HAP-1 (cell line): ENCODE measurements at regions not wholly inside any gene's neighbourhood (a gene's known extent, or its start where the extent isn't known, plus 50 kb on each side); places are given as distances from the start of the nearest gene placed in this dataset.
"Not testable (repeated sequence)": the region's sequence is repeated elsewhere in the genome, so short reads cannot be mapped to it uniquely, and the experiment has no call there.

Experiments
- DNase-seq, 2 experiments: peaks; one replicate each; pipeline ENCODE4 v3.0.0-alpha.2; 2016 to 2020; ENCODE audit warnings: low spot score in 2 of 2
- H3K27me3 ChIP-seq: fragments of 250-450 bp; sonication (Bioruptor Pico); 2 replicates; pipeline ENCODE4 v1.5.1; 2020; ENCODE audit warnings: low read depth, mild to moderate bottlenecking, moderate library complexity
- H3K36me3 ChIP-seq: fragments of 250-450 bp; sonication (Bioruptor Pico); replicated peaks from 2 replicates; pipeline ENCODE4 v1.5.1; 2020; ENCODE audit warnings: mild to moderate bottlenecking
- H3K4me1 ChIP-seq: fragments of 250-450 bp; sonication (Bioruptor Pico); 2 replicates; pipeline ENCODE4 v1.5.1; 2020; ENCODE audit warnings: mild to moderate bottlenecking
- H3K4me3 ChIP-seq: fragments of 250-450 bp; sonication (Bioruptor Pico); 2 replicates; pipeline ENCODE4 v1.5.1; 2020; ENCODE audit warnings: mild to moderate bottlenecking, moderate library complexity
- H3K9me3 ChIP-seq: fragments of 250-450 bp; sonication (Bioruptor Pico); 2 replicates; pipeline ENCODE4 v1.5.1; 2020; ENCODE audit warnings: mild to moderate bottlenecking, moderate library complexity
- in situ Hi-C: fragments of 300-500 bp; cut with MboI; formaldehyde crosslinking; loops from 3 replicates; pipeline ENCODE4 v1.14.3; 2020; ENCODE audit warnings: low sequenced_read_pairs, inconsistent platforms, mixed read lengths

DNA sequence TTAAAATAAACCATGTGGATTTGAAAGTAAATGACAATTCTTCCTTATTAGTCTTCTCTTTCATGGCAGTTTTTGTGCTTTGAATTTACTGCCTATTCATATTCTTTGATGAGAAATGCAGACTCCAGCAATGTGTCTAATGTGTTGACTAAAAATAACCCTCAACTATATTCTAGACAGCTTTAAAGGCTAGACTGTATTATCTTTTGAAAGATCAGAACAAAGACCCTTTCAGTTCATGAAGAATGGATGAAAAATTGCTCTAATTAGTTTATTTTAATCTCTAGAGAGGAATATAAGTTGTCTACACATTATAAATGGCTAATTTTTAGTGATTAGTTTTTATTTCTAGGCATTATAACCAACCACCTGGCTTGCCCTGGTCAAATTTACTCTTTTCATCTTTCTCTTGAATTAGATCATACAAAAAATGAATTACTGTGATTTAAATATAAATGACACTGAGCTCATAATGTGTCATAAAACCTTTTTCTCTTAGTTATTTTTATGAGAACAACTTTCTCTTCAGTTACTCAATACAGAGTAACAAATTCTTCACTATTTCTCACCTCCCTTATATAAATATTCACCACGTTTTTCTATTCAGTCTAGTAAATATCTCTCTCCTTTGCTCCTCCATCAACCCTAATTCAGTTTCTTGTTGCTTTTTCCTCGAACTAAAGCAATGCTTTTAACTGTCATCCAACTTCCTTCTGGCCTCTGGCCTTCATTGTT is 428.5 kb upstream of the TMPRSS15 start:
- H3K4me1 ChIP-seq, result peaks cover 26% of the 10 kb centered on the region
- H3K4me3 ChIP-seq, result no peak overlapping the region
- DNase-seq, result peak in 1 of 2 experiments; percentile 93
- no peaks in the 10 kb centered on the region for H3K36me3 ChIP-seq
- in situ Hi-C loops, result no loop called here
- no peaks in the 10 kb centered on the region; the same call in 1 of the 2 replicates for H3K9me3 ChIP-seq
- no peaks in the 10 kb centered on the region for H3K27me3 ChIP-seq

DNA sequence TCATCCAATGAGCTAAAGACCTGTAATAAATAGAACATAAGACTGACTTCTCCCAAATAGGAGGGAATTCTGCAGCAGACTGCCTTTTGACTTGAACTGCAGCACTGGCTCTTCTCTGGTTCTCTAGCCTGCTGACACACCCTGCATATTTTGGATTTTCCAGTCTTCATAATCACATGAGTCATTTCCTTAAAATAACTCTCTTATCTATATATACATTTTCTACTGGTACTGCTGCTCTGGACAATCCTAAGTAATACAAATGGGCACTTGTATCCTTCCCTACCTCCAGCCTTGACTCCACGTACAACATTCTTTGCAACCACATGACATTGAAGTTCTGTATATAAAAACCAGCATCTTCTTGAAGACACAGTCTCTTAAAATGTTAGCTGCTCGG is 429.4 kb upstream of the TMPRSS15 start:
- H3K9me3 ChIP-seq, result no peaks in the 10 kb centered on the region; the same call in 1 of the 2 replicates
- DNase-seq, result peak; percentile 25 to 47
- no peaks in the 10 kb centered on the region for H3K27me3 ChIP-seq
- no peaks in the 10 kb centered on the region for H3K36me3 ChIP-seq
- in situ Hi-C loops, result no loop called here
- H3K4me3 ChIP-seq, result no peak overlapping the region
- peaks cover 26% of the 10 kb centered on the region for H3K4me1 ChIP-seq

DNA sequence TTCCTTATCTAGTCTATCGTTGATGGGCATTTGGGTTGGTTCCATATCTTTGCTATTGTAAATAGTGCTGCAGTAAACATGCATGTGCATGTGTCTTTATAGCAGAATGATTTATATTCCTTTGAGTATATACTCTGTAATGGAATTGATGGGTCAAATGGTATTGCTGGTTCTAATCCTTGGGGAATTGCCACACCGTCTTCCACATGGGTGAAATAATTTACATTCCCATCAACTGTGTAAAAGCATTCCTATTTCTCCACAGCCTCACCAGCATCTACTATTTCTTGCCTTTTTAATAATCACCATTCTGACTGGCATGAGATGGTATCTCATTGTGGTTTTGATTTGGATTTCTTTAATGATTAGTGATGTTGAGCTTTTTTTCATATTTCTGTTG is 430.5 kb upstream of the TMPRSS15 start:
- DNase-seq, H3K36me3 ChIP-seq, H3K4me3 ChIP-seq, H3K9me3 ChIP-seq, in situ Hi-C loops, H3K27me3 ChIP-seq: not testable (repeated sequence)
- peaks cover 26% of the 10 kb centered on the region for H3K4me1 ChIP-seq

DNA sequence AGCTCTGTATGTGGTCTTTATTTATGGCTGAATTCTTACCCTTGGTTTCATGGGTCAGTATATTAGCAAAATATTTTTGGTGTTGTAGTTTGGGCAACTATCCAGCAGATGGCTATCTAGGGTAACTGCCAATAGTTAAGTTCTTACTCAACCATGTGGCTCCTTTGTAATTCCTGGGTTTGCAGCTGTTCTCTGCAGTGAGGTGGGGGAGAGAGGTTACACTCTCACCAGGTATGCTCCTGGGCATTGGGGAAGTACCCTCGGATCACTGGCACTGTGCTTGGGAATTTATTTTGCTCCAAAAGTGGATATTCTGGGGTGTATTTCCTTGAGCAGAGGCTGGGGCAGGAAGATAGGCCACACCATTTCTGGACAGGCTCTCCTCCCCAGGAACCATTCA is 436.7 kb upstream of the TMPRSS15 start:
- Histone ChIP-seq H3K9me3 (peaks cover 9% of the 10 kb centered on the region; the same call in 1 of the 2 replicates), H3K36me3 (no peaks in the 10 kb centered on the region), H3K4me1 (no peaks in the 10 kb centered on the region), H3K4me3 (no peak overlapping the region), H3K27me3 (no peaks in the 10 kb centered on the region)
- peak; percentile 32 to 33 for DNase-seq
- in situ Hi-C loops, result no loop called here

DNA sequence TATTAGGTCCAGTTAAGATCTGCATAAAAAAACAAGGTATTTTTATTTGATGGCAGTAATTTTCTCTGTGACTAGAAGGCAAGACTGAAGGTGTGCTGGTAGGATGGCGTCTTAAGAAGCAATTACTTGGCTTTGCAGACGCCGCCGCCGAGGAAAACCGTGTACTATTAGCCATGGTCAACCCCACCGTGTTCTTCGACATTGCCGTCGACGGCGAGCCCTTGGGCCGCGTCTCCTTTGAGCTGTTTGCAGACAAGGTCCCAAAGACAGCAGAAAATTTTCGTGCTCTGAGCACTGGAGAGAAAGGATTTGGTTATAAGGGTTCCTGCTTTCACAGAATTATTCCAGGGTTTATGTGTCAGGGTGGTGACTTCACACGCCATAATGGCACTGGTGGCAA is 454.0 kb upstream of the TMPRSS15 start:
- H3K4me3 ChIP-seq, H3K27me3 ChIP-seq, DNase-seq, H3K36me3 ChIP-seq, H3K9me3 ChIP-seq, in situ Hi-C loops, H3K4me1 ChIP-seq: not testable (repeated sequence)

DNA sequence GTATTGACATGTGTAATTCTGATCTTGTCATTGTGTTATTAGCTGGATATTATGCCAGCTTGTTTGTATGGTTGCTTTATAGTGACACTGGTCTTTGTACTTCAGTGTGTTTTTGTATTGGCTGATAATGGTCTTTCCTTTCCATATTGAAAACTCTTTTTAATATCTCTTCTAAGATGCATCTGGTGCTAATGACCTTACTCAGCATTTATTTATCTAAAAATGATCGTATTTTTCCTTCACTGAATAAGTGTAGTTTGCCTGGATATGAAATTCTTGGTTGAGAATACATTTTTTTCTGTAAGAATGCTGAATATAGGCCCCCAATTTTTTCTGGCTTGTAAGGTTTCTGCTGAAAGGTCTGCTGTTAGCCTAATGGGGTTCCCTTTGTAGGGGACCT is 465.5 kb upstream of the TMPRSS15 start:
- Histone ChIP-seq H3K4me3 (no peak overlapping the region), H3K4me1 (no peaks in the 10 kb centered on the region), H3K9me3 (peaks cover 2% of the 10 kb centered on the region; the same call in 1 of the 2 replicates), H3K36me3 (no peaks in the 10 kb centered on the region), H3K27me3 (no peaks in the 10 kb centered on the region)
- in situ Hi-C loops, result no loop called here
- no peak for DNase-seq

DNA sequence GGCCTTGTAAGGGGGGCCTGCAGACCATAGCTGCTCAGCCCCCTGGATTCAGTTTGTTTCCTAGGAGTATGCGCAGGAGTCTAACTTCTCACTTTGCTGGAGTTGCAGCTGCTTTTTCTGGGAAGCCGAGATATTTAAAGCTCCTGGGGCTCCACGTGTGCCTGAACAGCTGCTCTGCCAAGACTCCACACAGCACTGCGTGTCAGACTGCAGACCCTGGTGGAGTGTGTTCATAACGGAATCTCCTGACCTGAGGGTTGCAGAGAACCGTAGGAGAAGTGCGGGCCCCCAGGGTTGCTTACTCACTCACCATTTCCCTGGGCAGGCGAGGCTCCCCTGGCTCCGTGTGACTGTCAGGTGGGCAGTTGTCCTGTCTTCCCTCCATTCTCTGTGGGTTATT is 474.3 kb upstream of the TMPRSS15 start:
- H3K27me3 ChIP-seq, result no peaks in the 10 kb centered on the region
- no peaks in the 10 kb centered on the region for H3K36me3 ChIP-seq
- no peak for DNase-seq
- in situ Hi-C loops, result no loop called here
- no peaks in the 10 kb centered on the region for H3K4me1 ChIP-seq
- peaks cover 3% of the 10 kb centered on the region; the same call in 1 of the 2 replicates for H3K9me3 ChIP-seq
- no peak overlapping the region for H3K4me3 ChIP-seq

DNA sequence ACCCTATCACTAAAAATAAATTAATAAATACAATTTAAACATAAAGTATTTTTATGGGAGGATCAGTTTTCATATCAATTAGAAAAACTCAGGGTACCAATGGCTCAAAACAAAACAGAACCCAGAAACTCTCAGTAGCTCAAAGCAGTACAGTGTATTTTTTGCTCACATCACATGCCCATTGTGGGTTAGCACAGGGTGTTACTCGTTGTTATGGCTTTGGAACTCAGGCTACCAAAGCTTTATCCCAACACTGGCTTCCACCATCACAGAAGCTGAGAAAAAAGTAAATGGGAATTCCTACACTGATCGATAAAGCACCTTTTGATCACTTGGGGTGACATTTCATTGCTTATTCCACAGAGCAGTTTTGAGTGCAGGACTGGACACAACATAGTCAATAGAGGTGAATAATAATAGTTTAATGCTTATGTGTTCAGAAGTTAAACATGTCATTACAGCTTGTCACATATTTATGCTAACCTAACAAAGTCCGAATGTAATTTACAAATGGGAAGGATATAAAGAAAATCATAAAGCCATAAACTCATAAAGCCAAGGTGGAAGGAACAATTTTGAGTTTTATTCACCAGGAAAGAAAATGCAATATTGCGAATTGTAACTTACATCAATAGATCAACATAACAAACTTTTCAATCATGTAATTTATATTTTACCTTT is 484.5 kb upstream of the TMPRSS15 start:
- no peaks in the 10 kb centered on the region for H3K4me1 ChIP-seq
- no peak for DNase-seq
- H3K9me3 ChIP-seq, result peaks cover 5% of the 10 kb centered on the region; the same call in 1 of the 2 replicates
- H3K36me3 ChIP-seq, result no peaks in the 10 kb centered on the region
- H3K4me3 ChIP-seq, result no peak overlapping the region
- no peaks in the 10 kb centered on the region for H3K27me3 ChIP-seq
- in situ Hi-C loops, result no loop called here

DNA sequence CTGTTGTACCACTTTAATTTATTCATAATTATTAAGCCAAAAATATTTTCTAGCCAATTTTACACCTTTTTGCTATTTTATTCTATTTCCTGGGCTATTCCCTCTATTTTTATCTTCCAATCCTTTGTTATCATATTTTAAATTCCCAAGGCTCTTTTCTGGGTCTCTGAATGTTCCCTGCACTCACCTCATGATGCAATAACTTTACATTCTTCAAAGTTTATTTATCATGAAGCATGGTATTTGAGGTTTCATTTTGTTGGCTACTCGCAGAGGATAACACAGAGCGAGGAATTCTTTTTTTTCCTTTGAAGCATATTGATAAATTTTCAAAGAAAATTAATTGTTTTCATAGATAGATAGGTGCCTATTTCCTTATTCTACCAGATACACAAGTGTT is 489.8 kb upstream of the TMPRSS15 start:
- Histone ChIP-seq H3K4me1 (no peaks in the 10 kb centered on the region; the same call in 1 of the 2 replicates), H3K4me3 (no peak overlapping the region)
- in situ Hi-C loops, result no loop called here

DNA sequence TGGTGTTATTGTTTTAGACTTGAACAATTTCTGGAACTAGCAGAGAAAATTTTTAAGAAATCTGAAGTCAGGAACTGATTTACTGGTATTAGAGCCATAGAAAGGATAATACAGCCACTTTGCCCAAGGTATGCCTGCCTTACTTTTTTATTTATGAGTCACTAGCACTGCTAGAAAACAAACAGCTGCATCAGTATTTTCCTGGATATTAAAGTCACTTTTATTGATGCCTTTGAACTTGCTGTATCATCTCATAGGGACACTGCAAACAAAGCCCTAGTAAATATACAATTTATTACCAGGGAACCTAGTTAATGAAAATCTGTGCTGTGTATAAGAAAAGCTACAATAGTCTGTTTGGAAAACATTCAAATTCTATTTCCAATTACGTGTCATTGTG is 490.8 kb upstream of the TMPRSS15 start:
- no peaks in the 10 kb centered on the region for H3K36me3 ChIP-seq
- no peak overlapping the region for H3K4me3 ChIP-seq
- in situ Hi-C loops, result no loop called here
- H3K9me3 ChIP-seq, result no peaks in the 10 kb centered on the region; the same call in 1 of the 2 replicates
- no peaks in the 10 kb centered on the region; the same call in 1 of the 2 replicates for H3K4me1 ChIP-seq
- H3K27me3 ChIP-seq, result no peaks in the 10 kb centered on the region
- DNase-seq, result no peak

More for the DNA sequence above, 489.8 kb upstream of the TMPRSS15 start:
- H3K27me3 ChIP-seq, result no peaks in the 10 kb centered on the region
- DNase-seq, result no peak
- no peaks in the 10 kb centered on the region for H3K36me3 ChIP-seq
- H3K9me3 ChIP-seq, result no peaks in the 10 kb centered on the region; the same call in 1 of the 2 replicates

DNA sequence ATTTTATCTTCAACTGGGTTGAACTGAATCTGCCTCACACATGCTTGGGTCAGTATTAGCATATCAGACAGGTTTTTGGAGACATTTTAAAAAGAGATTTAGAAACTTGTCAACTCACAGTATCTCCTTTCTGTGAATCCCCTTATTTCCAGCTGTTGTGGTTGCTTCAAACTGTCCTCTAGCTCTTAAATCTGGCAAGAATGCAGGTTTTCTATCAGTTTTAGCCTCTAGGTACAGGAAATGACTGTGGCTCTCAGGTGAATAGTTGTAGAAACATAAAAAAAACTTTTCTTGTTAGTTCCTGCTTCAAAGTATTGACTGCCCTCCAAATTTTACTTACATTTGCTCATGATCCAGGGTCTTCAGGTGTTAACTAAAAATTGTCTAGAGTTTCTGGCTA is 495.7 kb upstream of the TMPRSS15 start:
- no peak overlapping the region for H3K4me3 ChIP-seq
- H3K36me3 ChIP-seq, result peaks cover 4% of the 10 kb centered on the region; the same call in 1 of the 2 replicates
- H3K4me1 ChIP-seq, result peaks cover 23% of the 10 kb centered on the region
- no peak for DNase-seq
- no peaks in the 10 kb centered on the region for H3K9me3 ChIP-seq
- no peaks in the 10 kb centered on the region for H3K27me3 ChIP-seq
- in situ Hi-C loops, result no loop called here

DNA sequence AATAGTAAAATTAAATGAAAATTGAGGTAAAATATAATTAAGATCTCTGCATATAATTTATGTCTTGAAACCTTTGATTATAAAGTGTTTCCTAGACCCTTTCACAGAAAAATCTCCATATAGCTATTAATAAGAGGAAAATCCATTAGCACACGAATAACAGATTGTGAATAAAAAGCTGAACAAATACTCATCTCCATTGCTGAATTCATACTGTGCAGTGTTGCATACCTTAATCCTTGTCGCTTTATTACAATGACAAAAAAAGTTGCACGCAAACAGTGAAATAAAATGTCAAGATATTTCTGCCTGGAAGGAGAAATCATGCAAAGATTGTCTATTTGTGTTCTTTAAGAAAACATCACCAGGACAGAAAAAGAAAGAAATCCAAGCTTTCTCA is 499.1 kb upstream of the TMPRSS15 start:
- in situ Hi-C loops, result no loop called here
- Histone ChIP-seq H3K36me3 (peaks cover 4% of the 10 kb centered on the region; the same call in 1 of the 2 replicates), H3K4me1 (peaks cover 27% of the 10 kb centered on the region), H3K4me3 (no peak overlapping the region), H3K9me3 (no peaks in the 10 kb centered on the region), H3K27me3 (no peaks in the 10 kb centered on the region)
- peak; percentile 9 to 95 for DNase-seq

DNA sequence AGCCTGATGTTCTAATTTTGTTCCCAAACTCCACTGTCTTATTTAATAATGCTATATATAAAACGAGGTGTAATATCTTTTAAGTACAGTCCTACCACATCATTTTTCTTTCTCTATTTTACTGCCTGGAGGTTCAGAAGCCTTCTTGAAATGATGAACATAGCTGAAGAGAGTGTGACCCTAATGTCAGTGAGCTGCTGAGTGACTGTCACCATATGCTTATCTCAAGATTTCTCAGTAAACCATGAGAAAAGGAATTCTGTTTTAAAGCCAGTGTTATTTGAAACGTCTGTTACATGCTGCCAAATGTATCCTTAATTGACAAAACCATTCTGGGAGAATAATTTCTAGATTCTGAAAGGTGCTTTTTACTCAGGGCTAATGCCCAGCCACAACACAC is 503.5 kb upstream of the TMPRSS15 start:
- in situ Hi-C loops, result no loop called here
- 0 out of 2 replicates have a peak, but pooled peaks cover 3% of the 10 kb centered on the region for H3K9me3 ChIP-seq
- no peak overlapping the region for H3K4me3 ChIP-seq
- no peaks in the 10 kb centered on the region for H3K36me3 ChIP-seq
- no peaks in the 10 kb centered on the region for H3K27me3 ChIP-seq
- H3K4me1 ChIP-seq, result peaks cover 22% of the 10 kb centered on the region
- DNase-seq, result no peak

DNA sequence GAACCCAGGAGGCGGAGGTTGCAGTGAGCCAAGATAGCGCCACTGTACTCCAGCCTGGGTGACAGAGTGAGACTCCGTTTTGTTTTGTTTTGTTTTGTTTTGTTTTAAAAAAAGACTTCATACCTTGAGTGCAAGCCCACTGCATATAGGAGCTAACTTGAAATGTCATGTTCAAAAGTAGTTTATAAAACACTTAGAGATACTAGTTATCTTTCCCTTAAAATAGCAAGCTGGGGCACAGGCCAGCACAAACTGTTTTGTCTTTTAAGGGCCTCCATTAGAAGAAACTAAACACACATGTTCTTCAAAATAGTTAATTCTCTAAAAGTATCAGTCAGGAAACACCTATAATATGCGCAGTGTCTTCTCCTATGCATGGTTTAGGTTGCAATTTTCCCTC is 505.1 kb upstream of the TMPRSS15 start:
- in situ Hi-C loops, result no loop called here

More for the DNA sequence above, 505.1 kb upstream of the TMPRSS15 start:
- H3K36me3 ChIP-seq, result no peaks in the 10 kb centered on the region
- DNase-seq, result no peak
- 0 out of 2 replicates have a peak, but pooled peaks cover 3% of the 10 kb centered on the region for H3K9me3 ChIP-seq
- peaks cover 10% of the 10 kb centered on the region for H3K4me1 ChIP-seq
- H3K4me3 ChIP-seq, result no peak overlapping the region
- no peaks in the 10 kb centered on the region for H3K27me3 ChIP-seq
